GM21515 (cell line): ENCODE measurements at regions not wholly inside any gene's neighbourhood (a gene's known extent, or its start where the extent isn't known, plus 50 kb on each side); places are given as distances from the start of the nearest gene placed in this dataset.

Experiments used
- ATAC-seq: cut with Tn5 transposase; IDR thresholded peaks from one replicate; pipeline ENCODE4 v1.9.1; 2021; ENCODE audit not compliant: unreplicated experiment

GRCh38 chr16:52896478-52897164 lies 156.1 kb downstream of the CHD9NB start:
- ATAC-seq = no peak

GRCh38 chr16:52874042-52874441 lies 178.7 kb downstream of the CHD9NB start:
- ATAC-seq = no peak

- ATAC-seq = no peak
Observed at GRCh38 chr16:52872731-52873130, 180.0 kb downstream of the CHD9NB start.

- ATAC-seq = no peak
Observed at GRCh38 chr16:52871481-52871880, 181.2 kb downstream of the CHD9NB start.

GRCh38 chr16:52869243-52869642 lies 183.5 kb downstream of the CHD9NB start:
- no peak for ATAC-seq

- no peak for ATAC-seq
Observed at GRCh38 chr16:52863000-52863399, 189.7 kb downstream of the CHD9NB start.

- ATAC-seq = no peak
Observed at GRCh38 chr16:52861614-52862022, 191.1 kb downstream of the CHD9NB start.

- no peak for ATAC-seq
Observed at GRCh38 chr16:52855463-52855862, 197.2 kb downstream of the CHD9NB start.

- no peak for ATAC-seq
Observed at GRCh38 chr16:52852978-52853377, 199.7 kb downstream of the CHD9NB start.

- ATAC-seq = no peak
Observed at GRCh38 chr16:52851211-52851740, 201.4 kb downstream of the CHD9NB start.

GRCh38 chr16:52843381-52843780 lies 209.3 kb downstream of the CHD9NB start:
- no peak for ATAC-seq

- no peak for ATAC-seq
Observed at GRCh38 chr16:52837251-52837650, 215.4 kb downstream of the CHD9NB start.

- ATAC-seq = no peak
Observed at GRCh38 chr16:52834736-52835465, 217.8 kb downstream of the CHD9NB start.

- no peak for ATAC-seq
Observed at GRCh38 chr16:52832771-52833170, 219.9 kb downstream of the CHD9NB start.

GRCh38 chr16:52827456-52827855 lies 225.2 kb downstream of the CHD9NB start:
- ATAC-seq = no peak

- ATAC-seq = no peak
Observed at GRCh38 chr16:52825892-52826291, 226.8 kb downstream of the CHD9NB start.

GRCh38 chr16:52819808-52820207 lies 232.9 kb downstream of the CHD9NB start:
- no peak for ATAC-seq

GRCh38 chr16:52819405-52819804 lies 233.3 kb downstream of the CHD9NB start:
- no peak for ATAC-seq

- ATAC-seq = no peak
Observed at GRCh38 chr16:52817696-52818095, 235.0 kb downstream of the CHD9NB start.

GRCh38 chr16:52816993-52817392 lies 235.7 kb downstream of the CHD9NB start:
- ATAC-seq = no peak

- ATAC-seq = no peak
Observed at GRCh38 chr16:52812678-52813556, 239.8 kb downstream of the CHD9NB start.
